ENCODE measurements at regions not wholly inside any gene's neighbourhood (a gene's known extent, or its start where the extent isn't known, plus 50 kb on each side); places are given as distances from the start of the nearest gene placed in this dataset.
"Not testable (repeated sequence)": the region's sequence is repeated elsewhere in the genome, so short reads cannot be mapped to it uniquely, and the experiment has no call there.

DNA sequence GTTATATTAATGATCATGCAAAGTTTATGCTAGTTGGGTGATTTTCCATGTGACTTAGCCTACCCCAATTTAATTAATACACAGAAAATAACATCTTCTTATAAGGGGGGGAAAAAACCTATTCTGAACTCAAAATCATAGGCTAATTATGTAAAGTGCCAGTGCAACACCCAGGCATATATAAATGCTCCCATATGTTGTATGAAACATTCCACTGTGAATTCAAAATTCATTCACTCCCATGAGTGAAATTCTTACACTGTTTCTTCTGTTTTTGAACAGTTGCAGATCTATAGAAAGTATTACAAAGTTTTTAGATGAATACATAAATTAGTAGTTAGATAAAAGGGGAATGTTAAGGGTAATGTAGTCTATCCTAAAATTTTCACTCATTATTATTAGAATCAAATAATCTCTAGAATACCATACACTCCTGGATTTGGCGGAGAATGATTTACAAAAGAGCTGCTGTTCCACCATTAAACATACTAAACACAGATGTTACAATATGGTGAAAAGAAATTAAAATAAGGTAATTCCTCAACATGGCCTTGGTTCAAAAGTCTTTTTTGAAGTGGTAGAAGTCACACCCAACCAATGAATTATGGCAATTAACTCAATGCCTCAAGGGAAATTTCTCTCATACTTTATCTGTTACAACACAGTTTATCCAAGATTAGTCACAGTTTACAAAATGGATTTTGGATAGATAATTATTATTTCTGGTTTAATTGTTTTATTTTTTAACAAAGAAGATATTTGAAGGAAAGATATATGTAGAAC is 454.1 kb upstream of the FLRT2 start:
- peak; percentile 66 for FAIRE-seq

- not testable (repeated sequence) for FAIRE-seq
Measured at GRCh38 chr14:85077716-85078115, 452.2 kb upstream of the FLRT2 start.

DNA sequence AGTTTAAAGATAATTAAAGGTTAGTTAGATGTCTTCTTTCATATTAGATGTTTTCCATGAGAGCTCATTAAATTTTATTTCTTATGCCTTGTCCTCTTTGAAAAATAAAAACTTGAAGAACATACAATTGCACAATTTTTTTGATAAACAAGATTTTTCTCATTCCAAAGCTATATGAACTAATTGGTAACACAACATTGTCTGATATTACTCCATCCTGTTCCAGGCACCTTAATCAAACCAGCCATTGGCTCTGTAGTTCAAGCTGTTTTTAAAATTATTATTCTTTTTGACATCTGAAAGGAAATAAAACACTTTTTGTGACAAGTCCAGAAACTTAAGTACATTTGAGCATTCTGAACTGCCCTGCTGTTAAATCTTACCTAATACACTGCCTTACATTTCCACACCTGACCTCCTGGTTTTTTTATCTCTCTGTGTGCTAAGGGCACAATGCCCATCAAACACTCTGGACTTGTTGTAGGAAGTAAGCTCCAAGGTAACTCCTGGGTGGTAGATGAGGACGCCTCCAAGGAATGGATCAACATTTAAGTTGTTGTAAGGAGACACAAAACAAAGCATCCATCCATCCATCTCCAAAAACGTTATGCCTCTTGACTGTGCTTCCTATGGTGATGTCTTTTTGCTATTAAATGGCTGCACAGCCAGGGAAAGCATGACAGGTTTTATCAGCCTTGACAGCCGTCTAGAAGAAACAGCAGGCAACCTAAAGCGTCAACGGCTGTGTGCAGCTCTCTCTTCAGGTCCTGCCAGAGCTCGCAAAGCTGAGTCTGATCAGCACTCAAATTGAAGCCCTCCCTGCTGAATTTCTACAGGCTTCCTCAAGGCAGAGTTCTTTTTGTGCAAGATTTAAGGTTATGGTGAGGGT is 449.9 kb upstream of the FLRT2 start:
- FAIRE-seq: peak; percentile 97

DNA sequence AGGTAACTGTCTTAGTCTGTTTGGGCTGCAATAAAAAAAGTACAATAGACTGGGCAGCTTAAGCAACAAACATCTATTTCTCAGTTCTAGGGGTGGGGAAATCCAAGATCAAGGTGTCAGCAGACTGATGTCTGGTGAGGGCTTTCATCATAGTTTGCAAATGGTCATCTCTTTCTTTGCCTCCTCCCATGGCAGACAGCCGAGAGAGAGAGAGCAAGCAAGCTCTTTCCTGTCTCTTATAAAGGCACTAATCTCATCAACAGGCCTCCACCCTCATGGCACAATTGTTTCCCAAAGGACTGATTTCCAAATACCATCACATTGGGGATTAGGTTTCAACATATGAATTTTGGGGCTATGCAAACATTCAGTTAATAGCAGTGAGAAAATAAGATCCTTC is 445.6 kb upstream of the FLRT2 start:
- FAIRE-seq: no peak

GRCh38 chr14:85085981-85086380 is 444.0 kb upstream of the FLRT2 start:
- no peak for FAIRE-seq

- FAIRE-seq: no peak
Measured at GRCh38 chr14:85087201-85087600, 442.7 kb upstream of the FLRT2 start.

DNA sequence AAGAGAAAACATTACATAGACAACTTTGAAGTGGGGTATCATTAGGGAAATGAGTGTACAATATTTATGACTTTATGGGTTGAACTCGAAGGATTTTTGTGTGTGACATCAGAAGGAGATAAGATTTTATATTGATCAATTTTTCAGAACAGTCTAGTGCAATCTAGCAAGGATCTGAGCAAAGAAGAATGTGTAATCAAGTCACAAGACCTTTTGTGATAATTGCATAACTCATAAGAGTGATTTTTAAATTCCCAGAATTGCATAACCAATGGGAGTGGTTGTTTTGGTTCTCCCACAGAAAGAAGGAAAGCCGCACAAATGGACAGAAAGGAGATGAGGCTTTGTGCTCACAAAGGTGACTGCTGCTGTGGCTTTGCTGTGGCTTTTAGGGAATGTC is 441.8 kb upstream of the FLRT2 start:
- no peak for FAIRE-seq

DNA sequence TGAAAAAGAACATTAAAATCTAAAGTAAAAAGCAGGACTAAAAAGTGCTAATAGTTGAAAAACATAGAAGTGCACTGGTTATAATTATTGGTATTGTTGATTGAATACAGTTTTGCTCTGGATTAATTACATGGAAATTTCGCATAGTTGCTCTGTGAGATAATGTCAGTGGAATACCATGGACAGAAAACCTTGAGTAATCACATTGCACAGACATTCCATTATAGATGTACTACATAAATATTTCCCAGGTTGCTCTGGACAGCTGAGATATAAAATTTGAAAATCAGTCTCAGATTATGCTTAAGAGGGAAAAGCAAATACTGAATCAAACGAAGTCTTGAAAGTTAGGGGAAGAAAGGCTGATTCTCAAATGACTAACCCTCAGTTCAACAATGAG is 439.3 kb upstream of the FLRT2 start:
- no peak for FAIRE-seq

- no peak for FAIRE-seq
Measured at GRCh38 chr14:85093631-85094330, 436.2 kb upstream of the FLRT2 start.

DNA sequence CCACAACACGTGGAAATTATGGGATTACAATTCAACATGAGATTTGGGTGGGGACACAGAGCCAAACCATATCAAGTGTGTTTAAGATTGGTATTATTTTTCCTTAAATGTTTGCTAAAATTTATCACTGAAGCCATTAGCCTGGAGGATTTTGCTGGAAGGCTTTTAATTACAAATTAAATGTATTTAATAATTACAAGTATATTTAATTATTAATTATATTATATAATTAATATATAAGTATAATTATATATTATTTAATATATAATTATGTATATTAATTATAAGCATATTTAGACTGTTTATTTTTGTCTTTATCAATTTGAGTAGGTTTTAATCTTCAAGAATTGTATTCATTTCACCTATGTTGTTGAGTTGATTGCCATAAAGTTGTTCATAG is 427.4 kb upstream of the FLRT2 start:
- no peak for FAIRE-seq

DNA sequence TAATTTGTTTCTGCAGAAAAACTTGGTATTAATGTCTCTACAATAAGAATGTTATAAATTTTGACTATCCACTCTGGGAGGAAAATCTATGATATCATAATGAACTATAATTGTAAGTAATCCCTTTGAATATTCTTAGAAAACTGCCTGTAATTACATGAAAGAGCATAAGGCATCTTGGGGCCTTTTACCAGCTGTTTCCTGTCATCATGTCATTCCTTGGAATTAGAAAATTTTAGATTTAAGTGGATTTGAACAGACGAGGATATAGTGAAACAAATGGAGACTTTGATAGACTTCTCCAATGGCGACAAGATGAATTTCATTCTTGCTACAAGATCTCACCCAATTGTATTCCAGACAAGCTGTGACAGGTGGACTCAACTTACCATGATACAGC is 423.4 kb upstream of the FLRT2 start:
- no peak for FAIRE-seq

DNA sequence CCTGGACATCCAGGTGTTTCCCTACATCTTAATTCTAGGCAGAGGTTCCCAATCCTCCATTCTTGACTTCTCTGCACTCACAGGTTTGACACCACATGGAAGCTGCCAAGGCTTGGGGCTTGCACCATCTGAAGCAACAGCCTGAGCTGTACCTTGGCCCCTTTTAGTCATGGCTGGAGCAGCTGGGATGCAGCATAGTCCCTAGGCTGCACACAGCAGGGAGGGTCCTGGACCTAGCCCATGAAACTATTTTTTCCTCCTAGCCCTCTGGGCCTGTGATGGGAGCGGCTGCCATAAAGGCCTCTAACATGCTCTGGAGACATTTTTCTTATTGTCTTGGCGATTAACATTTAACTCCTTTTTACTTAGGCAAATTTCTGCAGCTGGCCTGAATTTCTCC is 417.2 kb upstream of the FLRT2 start:
- no peak for FAIRE-seq

GRCh38 chr14:85115921-85116320 is 414.0 kb upstream of the FLRT2 start:
- FAIRE-seq: no peak

- FAIRE-seq: no peak
Measured at GRCh38 chr14:85118274-85118673, 411.7 kb upstream of the FLRT2 start.

- FAIRE-seq: no peak
Measured at GRCh38 chr14:85122690-85123089, 407.3 kb upstream of the FLRT2 start.

GRCh38 chr14:85123755-85124154 is 406.2 kb upstream of the FLRT2 start:
- FAIRE-seq: no peak

GRCh38 chr14:85124631-85125290 is 405.2 kb upstream of the FLRT2 start:
- FAIRE-seq: no peak

- FAIRE-seq: no peak
Measured at GRCh38 chr14:85125291-85125670, 404.7 kb upstream of the FLRT2 start.

GRCh38 chr14:85129921-85130320 is 400.0 kb upstream of the FLRT2 start:
- FAIRE-seq: no peak

GRCh38 chr14:85131226-85131922 is 398.6 kb upstream of the FLRT2 start:
- FAIRE-seq: no peak

GRCh38 chr14:85142982-85143381 is 387.0 kb upstream of the FLRT2 start:
- FAIRE-seq: peak; percentile 60

DNA sequence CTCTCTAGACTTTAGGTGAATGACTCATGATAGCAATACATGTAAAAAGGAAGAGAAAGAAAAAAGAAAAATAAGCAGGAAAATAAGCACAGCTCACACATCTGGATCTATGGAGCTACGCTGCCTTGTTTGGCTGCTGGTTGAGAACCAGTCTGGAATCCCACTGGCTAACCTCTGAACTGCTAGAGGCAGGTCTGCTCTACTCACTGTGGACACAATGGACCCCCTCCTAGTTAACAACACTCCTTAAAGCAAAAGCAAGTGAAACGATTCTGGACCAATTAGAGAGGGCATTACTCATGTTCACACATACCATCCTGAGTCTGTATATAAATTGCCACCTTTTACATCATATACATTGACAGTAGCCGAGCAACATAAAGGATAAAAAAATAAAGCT is 383.2 kb upstream of the FLRT2 start:
- no peak for FAIRE-seq
